Astrocyte (in vitro differentiated cells and primary cell): ENCODE measurements at regions not wholly inside any gene's neighbourhood (a gene's known extent, or its start where the extent isn't known, plus 50 kb on each side); places are given as distances from the start of the nearest gene placed in this dataset.

ENCODE experiments used
- CTCF ChIP-seq: IDR thresholded peaks from 2 replicates; pipeline ENCODE4 v1.5.1; 2011; ENCODE audit warnings: low read depth, mild to moderate bottlenecking, inconsistent platforms, low read length, moderate library complexity; ENCODE audit not compliant: insufficient read depth
- EZH2 ChIP-seq: IDR thresholded peaks from 2 replicates; pipeline ENCODE4 v1.6.1; 2012; ENCODE audit warnings: mild to moderate bottlenecking, low read length, inconsistent platforms; ENCODE audit not compliant: insufficient read depth

- no peak for TF ChIP-seq CTCF
- no peak for TF ChIP-seq EZH2
Observed at GRCh38 chr13:48910686-48911085, 65.0 kb upstream of the FNDC3A start.
